ENCODE measurements at regions not wholly inside any gene's neighbourhood (a gene's known extent, or its start where the extent isn't known, plus 50 kb on each side); places are given as distances from the start of the nearest gene placed in this dataset.

DNA sequence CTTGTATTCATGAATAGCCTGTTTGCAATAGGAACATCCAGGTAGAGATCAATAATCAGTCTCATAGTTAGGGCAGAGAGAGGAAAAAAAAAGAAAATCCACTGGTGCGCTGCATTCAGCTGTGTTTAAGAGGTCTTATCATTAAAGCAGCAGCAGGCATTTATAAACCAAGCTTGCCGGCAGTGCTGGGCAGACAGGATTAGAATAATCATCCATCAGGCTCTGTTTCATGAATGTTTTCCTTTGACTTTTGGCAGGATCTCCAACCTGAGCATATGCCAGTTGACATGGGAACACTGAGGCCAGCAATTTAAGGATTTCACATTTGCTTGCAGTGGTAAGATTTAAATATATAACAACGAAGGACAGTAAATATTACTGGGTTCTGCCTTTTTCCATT lies 305.2 kb upstream of the SEMA6D start:
- no peak for TF ChIP-seq POLR2A (IDR thresholded peaks at IDR 0.05; ENCODE audit: control extremely low read depth in 1 of 2, low read depth in 2 of 2, low read length in 2 of 2)
- TF ChIP-seq GTF2F1 (IDR thresholded peaks at IDR 0.05; ENCODE audit: borderline replicate concordance, low read depth, low read length) = no peak
- TF ChIP-seq EGR1 (IDR thresholded peaks at IDR 0.05; ENCODE audit: borderline replicate concordance, low read depth, low read length) = no peak
- TF ChIP-seq CTCF (IDR thresholded peaks at IDR 0.05; ENCODE audit: control extremely low read depth in 1 of 3, insufficient read depth in 1 of 3, low read depth in 1 of 3, low read length in 3 of 3) = no peak
- TF ChIP-seq ZNF274 (IDR thresholded peaks at IDR 0.05; ENCODE audit: borderline replicate concordance, extremely low read depth, low read length) = no peak
- TF ChIP-seq GABPA (IDR thresholded peaks at IDR 0.05; ENCODE audit: borderline replicate concordance, insufficient read depth, low read length) = no peak
- TF ChIP-seq KDM1A (IDR thresholded peaks at IDR 0.05; ENCODE audit: borderline replicate concordance, low read length) = no peak
- no peak for TF ChIP-seq JUN (IDR thresholded peaks at IDR 0.05; ENCODE audit: low read depth, low read length)

Data from H1 (cell line).